HS-27A (cell line): ENCODE measurements at regions not wholly inside any gene's neighbourhood (a gene's known extent, or its start where the extent isn't known, plus 50 kb on each side); places are given as distances from the start of the nearest gene placed in this dataset.

Source experiments
- DNase-seq: peaks from one replicate; pipeline ENCODE4 v3.0.0-alpha.2; 2012; ENCODE audit warnings: low read depth, missing footprints

DNA sequence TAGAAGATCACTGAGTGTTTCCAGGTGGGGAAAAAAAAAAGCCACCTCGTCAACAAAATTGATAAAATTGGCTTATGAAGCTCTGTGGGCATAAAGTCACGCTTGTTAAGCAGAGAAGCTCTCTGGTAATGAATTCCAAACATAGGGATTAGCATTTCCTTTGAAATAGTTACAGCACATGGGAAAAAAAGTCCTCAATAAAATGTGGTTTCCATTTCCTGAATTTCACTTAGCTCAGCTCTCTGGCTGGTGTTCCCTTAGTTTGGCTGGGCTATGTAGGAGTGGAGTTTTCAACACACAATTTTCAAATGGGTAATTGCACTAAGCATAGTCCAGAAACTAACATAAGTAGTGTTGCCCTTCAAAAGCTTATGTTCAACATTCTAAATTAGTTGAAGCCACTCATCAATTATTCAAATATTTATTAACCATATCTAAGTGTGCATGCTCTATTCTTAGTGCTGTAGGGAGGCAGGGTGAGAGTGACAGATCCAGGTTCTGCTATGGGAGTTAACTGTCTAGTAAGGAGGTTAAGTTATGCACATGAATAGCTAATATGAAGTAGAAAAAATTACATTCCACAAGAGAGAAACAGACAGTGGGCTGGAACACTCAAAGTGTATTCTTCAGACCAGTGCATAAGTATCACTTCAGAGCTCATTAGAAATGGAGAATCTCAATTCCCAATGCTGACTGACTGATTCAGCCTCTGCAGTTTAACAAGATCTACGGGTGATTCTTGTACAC is 445.7 kb downstream of the SMARCA1 start:
- DNase-seq: no peak

- no peak for DNase-seq
These were observed 451.9 kb downstream of the SMARCA1 start for GRCh38 chrX:129071390-129071789.

DNA sequence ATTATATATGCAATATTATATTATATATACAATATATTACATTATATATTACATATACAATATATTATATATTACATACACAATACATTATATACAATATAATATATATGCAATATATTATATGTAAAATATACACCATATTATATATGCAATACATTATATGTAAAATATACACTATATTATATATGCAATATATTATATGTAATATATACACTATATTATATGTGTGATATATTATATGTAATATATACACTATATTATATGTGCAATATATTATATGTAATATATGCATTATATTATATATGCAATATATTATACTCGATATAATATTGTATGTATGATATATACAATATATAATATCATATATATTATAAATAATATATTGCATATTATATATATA is 457.4 kb downstream of the SMARCA1 start:
- DNase-seq: no peak

DNA sequence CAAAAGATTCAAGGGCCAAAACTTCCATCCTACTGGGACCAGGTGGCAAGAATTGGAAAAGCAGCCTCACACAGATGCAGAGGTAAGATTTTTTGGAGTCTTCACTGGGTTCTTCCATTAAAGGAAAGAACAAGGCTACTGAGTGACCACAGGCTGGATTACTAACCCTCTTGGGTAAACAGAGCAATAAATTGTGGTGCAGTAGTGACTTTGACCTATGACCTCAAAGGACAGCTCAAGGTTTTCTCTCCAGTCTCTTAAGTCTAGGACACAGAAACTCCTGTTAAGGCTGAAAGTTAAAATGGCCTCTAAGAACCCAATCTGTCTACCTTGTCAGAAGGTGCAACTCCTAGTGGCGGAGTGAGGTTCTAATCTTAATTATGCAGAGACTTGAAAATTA is 464.9 kb downstream of the SMARCA1 start:
- DNase-seq: no peak

- DNase-seq: no peak
These were observed 480.2 kb downstream of the SMARCA1 start for GRCh38 chrX:129043138-129043537.

GRCh38 chrX:129041319-129041718 is 482.0 kb downstream of the SMARCA1 start:
- DNase-seq: no peak

GRCh38 chrX:129040124-129040523 is 483.2 kb downstream of the SMARCA1 start:
- DNase-seq: no peak

DNA sequence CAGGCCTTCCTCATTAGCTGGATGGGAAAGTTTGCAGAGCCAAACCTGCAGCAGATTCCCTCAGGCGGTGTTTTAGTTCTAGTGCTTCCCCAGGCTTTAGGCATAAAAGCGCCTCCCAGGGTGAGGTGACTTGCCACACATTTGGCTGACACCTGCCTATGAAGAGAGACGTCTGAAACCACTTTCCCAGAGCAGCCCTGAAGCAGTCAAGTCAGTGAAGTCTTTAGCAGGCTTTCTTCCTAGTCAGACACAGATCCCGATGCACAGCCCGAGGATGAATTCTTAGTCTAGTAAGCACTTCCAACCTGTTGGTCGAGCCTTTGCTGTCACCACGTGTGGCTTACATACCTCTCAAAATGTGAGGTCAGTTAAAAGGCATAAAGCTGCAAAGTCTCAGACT is 484.1 kb downstream of the SMARCA1 start:
- DNase-seq: no peak

DNA sequence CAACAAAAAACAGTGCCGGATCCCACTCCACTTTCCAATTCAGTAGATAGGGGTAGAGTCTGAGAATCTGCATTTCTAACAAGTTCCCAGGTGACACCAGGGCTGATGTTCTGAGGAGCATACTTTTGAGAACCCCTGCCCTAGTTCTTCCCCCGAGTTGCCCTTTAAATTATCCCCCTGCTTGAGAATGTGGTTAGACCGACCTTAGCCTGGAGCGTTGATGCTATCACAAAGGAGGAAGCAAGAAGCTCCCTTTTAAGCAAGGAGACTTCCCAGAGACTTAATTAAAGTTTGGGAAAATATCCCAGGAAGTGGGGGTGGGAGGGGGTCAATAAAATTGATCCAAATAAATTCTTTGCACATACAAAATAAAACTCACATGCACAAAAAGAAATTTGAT is 485.9 kb downstream of the SMARCA1 start:
- no peak for DNase-seq

DNA sequence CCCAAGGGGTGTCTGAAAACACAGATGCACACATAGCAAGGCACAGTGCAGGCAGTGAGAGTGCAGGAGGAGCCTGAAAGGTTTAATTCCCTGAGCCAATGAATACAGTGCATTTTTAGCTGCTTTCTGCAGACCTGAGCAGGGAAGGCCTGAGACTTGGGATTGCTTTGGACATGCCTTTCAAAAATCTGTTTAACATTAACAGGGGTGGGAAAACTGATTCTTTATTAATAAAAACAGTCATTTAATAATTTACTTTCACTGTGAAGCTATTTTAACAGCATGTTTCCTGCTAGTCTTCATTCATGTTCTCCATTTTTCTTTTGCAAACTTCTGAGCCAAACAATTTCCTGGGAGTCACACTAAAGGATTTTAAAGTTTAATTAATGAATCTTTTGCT is 488.1 kb downstream of the SMARCA1 start:
- DNase-seq: no peak

GRCh38 chrX:129034196-129034595 is 489.1 kb downstream of the SMARCA1 start:
- DNase-seq: no peak

DNA sequence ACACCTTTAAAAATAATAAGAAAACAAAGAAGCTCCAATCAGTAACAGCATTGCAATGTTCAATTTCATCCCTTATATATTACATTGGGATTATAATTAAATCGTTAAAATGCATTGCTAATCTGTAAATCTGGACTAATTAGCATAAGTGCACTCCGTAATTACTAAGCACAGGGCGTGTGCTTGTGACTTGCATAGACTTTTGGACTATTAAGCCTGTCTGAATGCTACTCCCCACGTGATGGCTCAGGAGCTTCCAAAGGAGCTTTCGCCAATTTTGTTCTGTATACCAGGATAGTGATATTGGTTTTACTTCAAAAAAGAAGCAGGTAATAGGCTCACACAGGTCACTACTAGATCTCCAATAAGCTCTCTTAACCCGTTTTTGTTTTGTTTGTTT is 497.1 kb downstream of the SMARCA1 start:
- no peak for DNase-seq

- DNase-seq: no peak
These were observed 497.9 kb downstream of the SMARCA1 start for GRCh38 chrX:129025376-129025775.

- no peak for DNase-seq
These were observed 503.9 kb downstream of the SMARCA1 start for GRCh38 chrX:129019412-129019811.

GRCh38 chrX:129015381-129015780 is 507.9 kb downstream of the SMARCA1 start:
- DNase-seq: no peak

DNA sequence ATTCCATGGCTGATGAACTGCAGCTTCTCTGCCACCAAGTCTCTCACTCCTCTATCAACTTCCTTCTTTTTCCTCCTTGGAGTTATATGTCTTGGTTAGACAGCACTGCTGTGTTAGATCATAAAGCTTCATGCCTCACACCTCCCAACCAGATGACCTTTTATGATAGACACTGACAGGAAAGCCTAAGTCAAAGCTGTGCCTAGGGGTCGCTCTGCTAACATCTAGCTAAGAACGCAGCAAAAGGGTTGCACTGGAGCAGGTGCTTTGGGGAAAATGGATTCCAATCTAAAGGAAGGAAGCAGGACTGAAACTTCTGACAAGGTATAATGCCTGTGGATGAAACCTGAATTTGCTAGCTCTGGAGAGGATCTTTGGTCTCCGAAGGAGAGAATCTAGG is 509.7 kb downstream of the SMARCA1 start:
- DNase-seq: no peak

DNA sequence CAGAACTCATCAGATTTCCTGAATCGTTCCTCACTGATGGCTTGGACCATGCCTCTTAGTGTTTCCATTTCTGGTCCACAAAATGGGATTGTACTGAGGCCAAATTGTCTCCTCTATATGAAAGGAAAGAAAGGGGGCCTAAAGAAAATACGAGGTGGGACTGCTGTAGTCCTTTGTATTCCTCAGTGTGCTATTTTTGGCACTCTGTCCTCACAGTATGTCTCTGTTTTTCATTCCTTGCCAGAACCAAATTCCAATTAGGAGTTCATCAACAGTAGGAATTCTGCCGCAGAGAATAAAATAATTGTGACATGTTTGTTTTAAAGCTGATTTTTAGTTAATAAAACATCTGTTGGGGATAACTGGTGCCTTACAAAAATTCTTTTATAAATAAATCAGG is 515.7 kb downstream of the SMARCA1 start:
- no peak for DNase-seq

DNA sequence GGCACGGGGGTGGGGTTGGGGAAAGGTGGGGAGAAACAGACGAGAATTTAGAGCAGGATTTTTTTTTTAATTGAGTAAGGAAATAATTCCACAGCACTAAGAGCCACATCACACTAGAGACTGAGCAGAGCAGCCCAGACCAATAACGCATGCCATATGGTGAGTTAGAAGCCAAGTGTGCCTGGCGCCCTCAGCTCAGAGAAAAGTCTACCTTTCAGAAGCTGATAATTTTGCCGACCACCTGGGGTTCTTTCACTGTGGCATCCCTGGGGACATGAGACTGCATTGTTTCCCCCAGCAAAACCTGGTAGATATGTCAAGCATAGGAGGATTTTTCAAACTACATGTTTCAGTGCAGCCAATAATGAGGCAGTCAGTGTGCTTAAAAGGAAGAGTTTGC is 516.8 kb downstream of the SMARCA1 start:
- DNase-seq: no peak

GRCh38 chrX:129000797-129001196 is 522.5 kb downstream of the SMARCA1 start:
- DNase-seq: no peak

GRCh38 chrX:129000018-129000417 is 523.3 kb downstream of the SMARCA1 start:
- DNase-seq: no peak

DNA sequence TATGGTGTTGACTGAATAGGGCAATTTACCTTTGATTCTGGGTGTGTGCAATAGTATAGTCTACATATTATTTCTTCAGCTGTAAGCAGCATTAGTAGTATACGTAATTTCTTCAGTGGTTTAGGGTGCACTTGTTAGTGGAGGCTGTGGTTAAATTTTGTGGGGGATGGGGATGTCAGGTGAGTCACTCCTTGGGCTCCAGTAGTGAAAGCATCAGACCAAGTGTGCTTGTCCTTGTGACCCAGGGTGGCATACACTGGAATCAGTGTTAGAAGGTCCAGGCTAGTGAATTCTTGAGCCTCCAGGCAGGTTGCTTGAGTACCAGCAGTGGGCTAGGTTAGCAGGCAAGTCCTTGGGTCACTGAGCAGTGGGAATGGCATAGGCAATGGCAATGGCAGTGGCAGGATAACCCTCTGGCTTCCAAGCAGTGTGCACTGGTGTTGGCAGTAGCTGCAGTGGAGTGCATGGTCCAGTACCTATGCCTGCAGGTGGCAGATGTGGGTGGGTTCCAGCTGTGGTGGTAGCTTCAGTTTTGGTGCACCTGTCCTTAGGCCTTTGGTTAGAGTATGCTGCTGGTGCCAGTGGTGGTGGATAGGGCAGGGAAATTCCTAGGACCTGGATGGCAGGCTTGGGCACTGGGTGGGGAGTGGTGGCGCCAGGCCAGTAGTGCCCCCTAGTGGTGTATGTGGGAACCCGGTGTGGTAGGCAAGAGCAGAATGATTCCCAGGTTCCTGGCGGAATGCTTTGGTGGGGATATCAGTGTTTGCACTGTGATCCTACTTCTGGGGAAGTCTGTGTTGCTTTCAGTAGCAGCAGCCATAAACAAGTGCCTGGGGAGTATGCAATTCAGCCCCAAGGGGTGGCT is 531.0 kb downstream of the SMARCA1 start:
- no peak for DNase-seq

- no peak for DNase-seq
These were observed 547.5 kb downstream of the SMARCA1 start for GRCh38 chrX:128975745-128976144.

GRCh38 chrX:128973033-128973432 is 550.3 kb downstream of the SMARCA1 start:
- DNase-seq: no peak
